C4-2B (cell line): ENCODE measurements at regions not wholly inside any gene's neighbourhood (a gene's known extent, or its start where the extent isn't known, plus 50 kb on each side); places are given as distances from the start of the nearest gene placed in this dataset.

Experiments
- ZFX ChIP-seq: fragments of 450-650 bp; IDR thresholded peaks from 2 replicates; pipeline ENCODE4 v1.6.1; 2017
- TF ChIP-seq, protein P1 (sequence below): fragments of 450-650 bp; conservative IDR thresholded peaks from 2 replicates; pipeline ENCODE4 v1.5.1; 2017; ENCODE audit warnings: mild to moderate bottlenecking

DNA sequence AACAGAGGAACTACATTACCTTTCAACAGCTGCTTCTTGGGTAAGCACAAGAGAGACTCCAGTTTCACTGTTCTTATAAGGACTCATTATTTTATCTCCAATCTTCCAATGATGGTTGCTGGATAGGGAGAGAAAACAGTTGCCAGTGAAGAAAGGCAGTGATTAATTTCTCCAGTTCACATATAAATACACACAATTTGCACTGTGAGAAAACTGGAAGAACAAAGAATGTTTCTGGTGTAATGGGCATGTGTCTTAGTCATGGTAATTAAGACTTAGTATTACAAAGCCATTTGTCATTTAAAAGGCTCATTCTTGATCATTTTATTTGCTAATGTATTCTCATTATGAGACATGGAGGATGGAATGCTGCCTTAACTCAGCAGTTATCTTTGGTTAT, 78.0 kb upstream of the FAR2 start:
- TF ChIP-seq, protein P1, sequence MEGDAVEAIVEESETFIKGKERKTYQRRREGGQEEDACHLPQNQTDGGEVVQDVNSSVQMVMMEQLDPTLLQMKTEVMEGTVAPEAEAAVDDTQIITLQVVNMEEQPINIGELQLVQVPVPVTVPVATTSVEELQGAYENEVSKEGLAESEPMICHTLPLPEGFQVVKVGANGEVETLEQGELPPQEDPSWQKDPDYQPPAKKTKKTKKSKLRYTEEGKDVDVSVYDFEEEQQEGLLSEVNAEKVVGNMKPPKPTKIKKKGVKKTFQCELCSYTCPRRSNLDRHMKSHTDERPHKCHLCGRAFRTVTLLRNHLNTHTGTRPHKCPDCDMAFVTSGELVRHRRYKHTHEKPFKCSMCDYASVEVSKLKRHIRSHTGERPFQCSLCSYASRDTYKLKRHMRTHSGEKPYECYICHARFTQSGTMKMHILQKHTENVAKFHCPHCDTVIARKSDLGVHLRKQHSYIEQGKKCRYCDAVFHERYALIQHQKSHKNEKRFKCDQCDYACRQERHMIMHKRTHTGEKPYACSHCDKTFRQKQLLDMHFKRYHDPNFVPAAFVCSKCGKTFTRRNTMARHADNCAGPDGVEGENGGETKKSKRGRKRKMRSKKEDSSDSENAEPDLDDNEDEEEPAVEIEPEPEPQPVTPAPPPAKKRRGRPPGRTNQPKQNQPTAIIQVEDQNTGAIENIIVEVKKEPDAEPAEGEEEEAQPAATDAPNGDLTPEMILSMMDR, result no peak
- TF ChIP-seq ZFX, result no peak
